H1 (cell line): ENCODE measurements at regions not wholly inside any gene's neighbourhood (a gene's known extent, or its start where the extent isn't known, plus 50 kb on each side); places are given as distances from the start of the nearest gene placed in this dataset.

Experiments
- BRCA1 ChIP-seq: IDR thresholded peaks from 2 replicates; pipeline ENCODE4 v1.6.1; 2012; ENCODE audit warnings: low read depth, low read length, improper control_type of control experiment
- EP300 ChIP-seq, 2 experiments: IDR thresholded peaks; 1 replicate in 1 of 2; 2 replicates in 1 of 2; pipeline ENCODE4 v1.6.1; 2011 to 2012; ENCODE audit warnings: low read depth in 2 of 2, low read length in 2 of 2, mild to moderate bottlenecking in 2 of 2, borderline replicate concordance in 1 of 2, inconsistent platforms in 1 of 2, moderate library complexity in 1 of 2
- FOSL1 ChIP-seq: IDR thresholded peaks from 2 replicates; pipeline ENCODE4 v1.6.1; 2011; ENCODE audit warnings: mild to moderate bottlenecking, low read depth, low read length, moderate library complexity; ENCODE audit not compliant: insufficient read depth
- KDM5A ChIP-seq: fragments of 200-600 bp; IDR thresholded peaks from 2 replicates; pipeline ENCODE4 v1.7.1; 2012; ENCODE audit warnings: mild to moderate bottlenecking, low read length, inconsistent platforms, mixed read lengths
- RFX5 ChIP-seq: IDR thresholded peaks from 2 replicates; pipeline ENCODE4 v1.6.1; 2011; ENCODE audit warnings: low read depth, low read length, improper control_type of control experiment, borderline replicate concordance
- SAP30 ChIP-seq: fragments of 300-600 bp; sonication (generic); IDR thresholded peaks from 2 replicates; pipeline ENCODE4 v1.7.1; 2012; ENCODE audit warnings: low read length, moderate library complexity, mild to moderate bottlenecking, inconsistent platforms; ENCODE audit not compliant: insufficient read depth, insufficient replicate concordance
- SP1 ChIP-seq: IDR thresholded peaks from 2 replicates; pipeline ENCODE4 v1.6.1; 2011; ENCODE audit warnings: low read depth, low read length
- TCF12 ChIP-seq: IDR thresholded peaks from 2 replicates; pipeline ENCODE4 v1.6.1; 2011; ENCODE audit warnings: low read depth, mild to moderate bottlenecking, low read length

DNA sequence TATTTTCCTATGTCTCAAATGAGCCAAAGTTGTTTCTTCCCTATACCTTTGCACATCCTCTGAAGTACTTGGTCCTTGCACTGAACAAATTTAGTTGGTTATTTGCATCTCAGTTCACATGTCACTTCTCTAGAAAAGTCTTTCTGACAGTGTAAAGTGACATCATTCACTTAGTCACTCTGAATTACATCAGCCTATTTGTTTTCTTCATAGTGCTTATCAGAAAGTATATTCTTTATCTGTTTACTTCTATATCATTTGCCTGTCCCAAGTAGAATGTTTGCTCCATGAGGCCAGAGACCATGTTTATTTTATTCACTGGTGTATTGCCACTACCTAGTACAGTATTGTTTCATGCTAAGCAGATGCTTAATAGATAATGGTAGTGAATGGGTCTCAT is 173.7 kb downstream of the HNMT start (continued):
- TF ChIP-seq SAP30 (no peak), BRCA1 (no peak), FOSL1 (no peak), KDM5A (no peak), SP1 (no peak), TCF12 (no peak), RFX5 (no peak), EP300 (IDR thresholded peaks at IDR 0.05; ENCODE audit: borderline replicate concordance in 1 of 2, low read depth in 2 of 2, low read length in 2 of 2) (no peak)
